HuH-7 (cell line): ENCODE measurements at regions not wholly inside any gene's neighbourhood (a gene's known extent, or its start where the extent isn't known, plus 50 kb on each side); places are given as distances from the start of the nearest gene placed in this dataset.
"Not testable (repeated sequence)": the region's sequence is repeated elsewhere in the genome, so short reads cannot be mapped to it uniquely, and the experiment has no call there.

Experiments
- DNase-seq: peaks from one replicate; pipeline ENCODE4 v3.0.0; 2011; ENCODE audit warnings: low spot score

GRCh38 chr12:88816201-88816600 is 235.9 kb upstream of the KITLG start:
- DNase-seq: no peak

- no peak for DNase-seq
Observed at GRCh38 chr12:88814779-88815178, 234.5 kb upstream of the KITLG start.

- DNase-seq: no peak
Observed at GRCh38 chr12:88812610-88813009, 232.3 kb upstream of the KITLG start.

- DNase-seq: no peak
Observed at GRCh38 chr12:88810806-88811205, 230.5 kb upstream of the KITLG start.

GRCh38 chr12:88809841-88810240 is 229.6 kb upstream of the KITLG start:
- DNase-seq: not testable (repeated sequence)

- no peak for DNase-seq
Observed at GRCh38 chr12:88805692-88806091, 225.4 kb upstream of the KITLG start.

GRCh38 chr12:88805286-88805685 is 225.0 kb upstream of the KITLG start:
- no peak for DNase-seq

- DNase-seq: no peak
Observed at GRCh38 chr12:88802096-88802706, 221.9 kb upstream of the KITLG start.

GRCh38 chr12:88801227-88802095 is 221.2 kb upstream of the KITLG start:
- no peak for DNase-seq

GRCh38 chr12:88793096-88793495 is 212.8 kb upstream of the KITLG start:
- DNase-seq: no peak

GRCh38 chr12:88790231-88790630 is 210.0 kb upstream of the KITLG start:
- DNase-seq: no peak

GRCh38 chr12:88784166-88784565 is 203.9 kb upstream of the KITLG start:
- no peak for DNase-seq

GRCh38 chr12:88782351-88782750 is 202.1 kb upstream of the KITLG start:
- no peak for DNase-seq

- no peak for DNase-seq
Observed at GRCh38 chr12:88781909-88782308, 201.6 kb upstream of the KITLG start.

GRCh38 chr12:88778064-88778463 is 197.8 kb upstream of the KITLG start:
- no peak for DNase-seq

GRCh38 chr12:88775742-88776151 is 195.5 kb upstream of the KITLG start:
- no peak for DNase-seq

GRCh38 chr12:88767699-88768098 is 187.4 kb upstream of the KITLG start:
- DNase-seq: no peak

GRCh38 chr12:88764781-88765480 is 184.7 kb upstream of the KITLG start:
- DNase-seq: no peak

GRCh38 chr12:88763536-88764100 is 183.3 kb upstream of the KITLG start:
- no peak for DNase-seq

GRCh38 chr12:88758176-88758575 is 177.9 kb upstream of the KITLG start:
- DNase-seq: no peak

GRCh38 chr12:88756917-88757316 is 176.6 kb upstream of the KITLG start:
- no peak for DNase-seq

- DNase-seq: no peak
Observed at GRCh38 chr12:88756153-88756552, 175.9 kb upstream of the KITLG start.

GRCh38 chr12:88753707-88754106 is 173.4 kb upstream of the KITLG start:
- DNase-seq: no peak
